ENCODE measurements at regions not wholly inside any gene's neighbourhood (a gene's known extent, or its start where the extent isn't known, plus 50 kb on each side); places are given as distances from the start of the nearest gene placed in this dataset.

DNA sequence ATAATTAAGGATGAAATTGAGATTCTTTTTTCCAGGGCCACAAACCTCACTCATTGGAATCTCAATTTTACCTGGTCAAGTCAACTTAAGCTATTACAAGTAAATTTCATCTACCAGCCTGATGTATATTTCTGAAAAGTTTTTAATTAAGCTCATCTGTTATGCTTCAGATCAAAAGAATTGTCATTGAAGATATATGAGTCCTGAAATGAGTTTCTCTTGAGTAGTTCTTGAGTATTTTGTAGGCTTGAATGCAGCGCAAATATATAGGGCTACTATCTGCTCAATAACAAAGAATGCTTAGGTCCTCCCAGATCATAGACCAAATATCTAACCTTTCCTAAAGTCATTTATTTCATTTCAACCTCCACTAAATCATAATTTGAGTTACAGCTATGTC, 482.2 kb upstream of the ST8SIA4 start:
- no peaks in the 10 kb centered on the region for H3K27me3 ChIP-seq
- H3K4me1 ChIP-seq: no peaks in the 10 kb centered on the region
- no peaks in the 10 kb centered on the region for H3K36me3 ChIP-seq
- WGBS: 94% methylated on average over 1 of the region's 1 CpG
- H3K27ac ChIP-seq: no peak overlapping the region
- TF ChIP-seq EP300 (IDR thresholded peaks at IDR 0.05) (no peak), POLR2AphosphoS5 (IDR thresholded peaks at IDR 0.05) (no peak), POLR2A (IDR thresholded peaks at IDR 0.05) (no peak)
- TF ChIP-seq, protein P1, sequence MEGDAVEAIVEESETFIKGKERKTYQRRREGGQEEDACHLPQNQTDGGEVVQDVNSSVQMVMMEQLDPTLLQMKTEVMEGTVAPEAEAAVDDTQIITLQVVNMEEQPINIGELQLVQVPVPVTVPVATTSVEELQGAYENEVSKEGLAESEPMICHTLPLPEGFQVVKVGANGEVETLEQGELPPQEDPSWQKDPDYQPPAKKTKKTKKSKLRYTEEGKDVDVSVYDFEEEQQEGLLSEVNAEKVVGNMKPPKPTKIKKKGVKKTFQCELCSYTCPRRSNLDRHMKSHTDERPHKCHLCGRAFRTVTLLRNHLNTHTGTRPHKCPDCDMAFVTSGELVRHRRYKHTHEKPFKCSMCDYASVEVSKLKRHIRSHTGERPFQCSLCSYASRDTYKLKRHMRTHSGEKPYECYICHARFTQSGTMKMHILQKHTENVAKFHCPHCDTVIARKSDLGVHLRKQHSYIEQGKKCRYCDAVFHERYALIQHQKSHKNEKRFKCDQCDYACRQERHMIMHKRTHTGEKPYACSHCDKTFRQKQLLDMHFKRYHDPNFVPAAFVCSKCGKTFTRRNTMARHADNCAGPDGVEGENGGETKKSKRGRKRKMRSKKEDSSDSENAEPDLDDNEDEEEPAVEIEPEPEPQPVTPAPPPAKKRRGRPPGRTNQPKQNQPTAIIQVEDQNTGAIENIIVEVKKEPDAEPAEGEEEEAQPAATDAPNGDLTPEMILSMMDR (IDR thresholded peaks at IDR 0.05): no peak
- no peak overlapping the region for H3K4me3 ChIP-seq
- DNase-seq (ENCODE audit: low spot score in 2 of 2): no peak
- no peaks in the 10 kb centered on the region for H3K9me3 ChIP-seq

DNA sequence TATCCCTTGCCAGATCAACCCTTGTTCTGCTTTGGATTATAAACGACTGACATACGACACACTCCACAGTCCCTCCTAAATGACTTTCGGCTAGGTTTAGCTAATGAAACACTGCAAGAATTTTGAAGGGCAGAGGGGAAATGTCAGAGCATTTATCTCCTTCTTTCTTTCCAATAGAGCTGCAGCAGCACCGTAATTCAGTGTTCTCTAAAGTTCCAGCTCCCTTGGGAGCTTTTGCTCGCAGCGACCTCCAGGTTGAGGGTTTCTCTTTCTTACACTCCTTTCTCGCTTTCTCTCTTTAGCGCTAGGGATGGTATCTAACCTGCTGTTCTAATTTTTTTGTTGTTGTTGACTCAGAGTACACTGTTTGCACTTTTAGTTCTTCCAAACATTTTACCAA, 467.1 kb upstream of the ST8SIA4 start:
- WGBS: 35% methylated on average over 8 of the region's 8 CpGs
- no peak for DNase-seq (ENCODE audit: low spot score in 2 of 2)
- TF ChIP-seq EP300 (IDR thresholded peaks at IDR 0.05) (no peak), POLR2A (IDR thresholded peaks at IDR 0.05) (no peak), POLR2AphosphoS5 (IDR thresholded peaks at IDR 0.05) (no peak)
- TF ChIP-seq, protein P1 (IDR thresholded peaks at IDR 0.05): no peak
- H3K4me3 ChIP-seq: no peak overlapping the region
- H3K36me3 ChIP-seq: no peaks in the 10 kb centered on the region
- no peaks in the 10 kb centered on the region for H3K9me3 ChIP-seq
- H3K27me3 ChIP-seq: no peaks in the 10 kb centered on the region
- H3K27ac ChIP-seq: no peak overlapping the region
- H3K4me1 ChIP-seq: no peaks in the 10 kb centered on the region

DNA sequence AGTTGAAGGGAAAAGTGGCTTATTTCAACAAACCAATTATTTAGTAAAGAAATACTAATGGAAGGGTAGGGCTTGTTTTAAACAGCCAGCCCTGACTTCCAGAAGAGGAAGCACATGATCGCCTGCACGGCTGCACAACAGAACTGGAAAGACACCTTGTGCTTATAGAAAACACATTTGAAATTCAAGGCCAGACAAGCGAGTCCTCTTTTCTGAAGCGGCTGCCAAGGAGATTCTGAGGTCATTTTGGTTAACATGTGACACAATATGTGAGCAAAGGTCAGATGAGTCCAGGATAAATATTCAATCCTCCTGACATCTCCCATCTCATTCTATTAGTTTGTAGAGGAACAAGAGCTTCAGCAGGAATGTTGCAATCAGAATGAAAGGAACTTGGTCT, 461.4 kb upstream of the ST8SIA4 start:
- Histone ChIP-seq H3K36me3 (no peaks in the 10 kb centered on the region), H3K27ac (no peak overlapping the region), H3K9me3 (no peaks in the 10 kb centered on the region), H3K4me3 (no peak overlapping the region), H3K4me1 (no peaks in the 10 kb centered on the region), H3K27me3 (no peaks in the 10 kb centered on the region)
- TF ChIP-seq EP300 (IDR thresholded peaks at IDR 0.05) (no peak), POLR2A (IDR thresholded peaks at IDR 0.05) (no peak), POLR2AphosphoS5 (IDR thresholded peaks at IDR 0.05) (no peak)
- TF ChIP-seq, protein P1 (IDR thresholded peaks at IDR 0.05): no peak
- 31% methylated on average over 4 of the region's 4 CpGs for WGBS
- DNase-seq (ENCODE audit: low spot score in 2 of 2): peak in 1 of 2 donors; percentile 63

DNA sequence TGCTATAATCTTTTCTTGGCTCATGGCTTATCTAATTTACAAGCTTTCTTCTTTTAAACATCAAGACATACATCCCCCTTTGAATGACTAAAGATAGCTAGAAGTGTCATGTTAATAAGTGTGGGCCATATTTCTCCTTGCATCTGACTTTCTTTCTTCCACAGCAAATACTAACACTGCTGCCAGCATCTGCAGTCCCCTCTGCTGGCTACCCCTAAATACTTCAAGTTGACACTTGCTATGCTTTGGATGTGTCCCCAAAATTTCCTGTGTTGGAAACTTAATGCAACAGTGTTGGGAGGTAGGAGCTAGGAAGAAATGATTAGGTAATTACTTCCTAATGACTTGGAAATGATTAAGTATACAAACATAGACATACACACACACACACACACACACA, 459.0 kb upstream of the ST8SIA4 start:
- TF ChIP-seq, protein P1 (IDR thresholded peaks at IDR 0.05): no peak
- TF ChIP-seq EP300 (IDR thresholded peaks at IDR 0.05) (no peak), POLR2AphosphoS5 (IDR thresholded peaks at IDR 0.05) (no peak), POLR2A (IDR thresholded peaks at IDR 0.05) (no peak)
- no peak overlapping the region for H3K4me3 ChIP-seq
- H3K4me1 ChIP-seq: no peaks in the 10 kb centered on the region
- no peak overlapping the region for H3K27ac ChIP-seq
- H3K36me3 ChIP-seq: no peaks in the 10 kb centered on the region
- DNase-seq (ENCODE audit: low spot score in 2 of 2): no peak
- H3K27me3 ChIP-seq: no peaks in the 10 kb centered on the region
- H3K9me3 ChIP-seq: no peaks in the 10 kb centered on the region

DNA sequence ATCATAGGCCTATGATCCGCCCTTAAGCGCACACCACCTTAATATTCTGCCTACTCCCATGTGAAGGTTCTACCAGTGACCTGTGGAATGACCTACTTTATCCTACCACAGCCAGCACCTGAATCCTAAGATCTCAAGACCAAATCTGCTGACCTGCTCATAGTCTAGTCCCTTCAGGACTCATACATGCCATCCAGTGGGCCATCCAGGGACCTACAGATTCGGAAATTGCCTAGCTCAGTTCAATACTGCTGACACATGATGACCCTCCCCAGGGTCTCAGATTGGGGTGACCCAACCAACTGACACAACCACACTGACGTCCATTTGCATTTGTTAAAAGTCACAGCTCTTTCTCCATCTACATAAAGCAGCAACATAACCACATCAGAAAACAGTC, 443.8 kb upstream of the ST8SIA4 start:
- no peaks in the 10 kb centered on the region for H3K9me3 ChIP-seq
- H3K4me3 ChIP-seq: no peak overlapping the region
- H3K27ac ChIP-seq: no peak overlapping the region
- no peak for TF ChIP-seq POLR2AphosphoS5 (IDR thresholded peaks at IDR 0.05)
- no peak for TF ChIP-seq POLR2A (IDR thresholded peaks at IDR 0.05)
- TF ChIP-seq, protein P1 (IDR thresholded peaks at IDR 0.05): no peak
- no peak for TF ChIP-seq EP300 (IDR thresholded peaks at IDR 0.05)
- H3K36me3 ChIP-seq: no peaks in the 10 kb centered on the region
- no peak for DNase-seq (ENCODE audit: low spot score in 2 of 2)
- WGBS: 69% methylated on average over 3 of the region's 4 CpGs
- H3K27me3 ChIP-seq: no peaks in the 10 kb centered on the region
- no peaks in the 10 kb centered on the region for H3K4me1 ChIP-seq

Measured in suprapubic skin (tissue), 4 donors.